HG03442 (cell line): ENCODE measurements at regions not wholly inside any gene's neighbourhood (a gene's known extent, or its start where the extent isn't known, plus 50 kb on each side); places are given as distances from the start of the nearest gene placed in this dataset.

Source experiments
- ATAC-seq: cut with Tn5 transposase; IDR thresholded peaks from one replicate; pipeline ENCODE4 v1.9.1; 2021; ENCODE audit warnings: mild to moderate bottlenecking, moderate library complexity; ENCODE audit not compliant: unreplicated experiment

DNA sequence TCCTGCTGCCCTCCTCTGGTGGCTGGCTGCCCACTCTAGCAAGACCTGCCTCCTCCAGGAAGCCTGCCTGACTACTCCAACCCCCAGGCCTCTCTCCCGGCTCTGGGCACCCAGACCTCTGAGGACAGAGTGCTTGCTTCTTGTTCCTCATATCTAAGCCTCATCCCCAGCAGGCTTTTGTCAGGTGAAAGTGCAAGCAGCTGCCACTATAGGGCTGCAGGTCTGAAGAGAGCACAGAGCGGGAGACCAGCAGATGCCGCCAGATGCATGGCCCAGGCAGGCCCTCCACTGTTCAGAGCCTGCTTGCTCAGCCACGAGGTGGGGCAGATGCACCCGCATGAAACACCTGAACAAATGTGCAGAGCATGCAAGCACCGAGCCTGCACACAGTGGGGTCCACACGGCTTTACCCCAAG lies 73.0 kb downstream of the SERPINA3 start:
- no peak for ATAC-seq

DNA sequence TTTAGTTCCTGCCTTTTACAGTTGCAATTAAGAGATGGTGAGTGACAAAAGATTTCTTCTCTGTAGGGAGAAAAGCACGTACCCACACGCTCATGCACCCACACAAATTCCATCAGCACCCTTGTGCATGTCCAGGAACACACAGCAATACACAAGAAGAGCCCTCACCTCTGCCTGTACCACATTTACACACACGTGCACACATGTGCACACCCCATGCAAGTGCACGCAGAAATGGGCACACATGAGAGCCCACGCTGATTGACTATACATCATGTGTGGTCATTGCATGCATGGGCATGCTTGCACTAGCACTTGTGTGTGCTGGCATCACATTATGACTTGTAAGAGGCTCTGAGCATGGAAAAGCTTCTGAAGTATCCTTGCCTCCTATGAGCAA lies 70.5 kb downstream of the SERPINA3 start:
- ATAC-seq: no peak

DNA sequence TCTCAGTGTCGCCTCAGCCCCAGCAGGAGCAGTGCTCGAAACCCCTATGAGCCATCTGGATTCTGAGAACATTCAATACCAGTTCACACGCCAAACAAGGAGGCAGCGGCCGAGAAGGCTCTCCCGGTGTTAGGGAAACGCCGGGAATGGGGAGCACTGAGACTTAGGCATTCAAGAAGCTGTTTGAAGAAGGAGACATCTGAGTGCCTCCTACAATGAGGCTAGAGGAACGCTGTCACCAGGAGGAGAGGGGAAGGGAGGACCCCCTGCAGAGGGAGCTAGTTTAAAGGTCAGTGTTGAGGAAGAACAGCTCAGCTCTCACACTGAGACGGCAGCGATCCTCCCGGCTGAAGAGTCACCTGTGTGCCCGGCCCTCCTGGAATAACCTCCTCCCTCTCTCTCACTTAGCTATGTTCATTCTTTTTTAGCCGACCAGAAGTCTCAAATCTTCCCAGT lies 69.9 kb downstream of the SERPINA3 start:
- no peak for ATAC-seq

DNA sequence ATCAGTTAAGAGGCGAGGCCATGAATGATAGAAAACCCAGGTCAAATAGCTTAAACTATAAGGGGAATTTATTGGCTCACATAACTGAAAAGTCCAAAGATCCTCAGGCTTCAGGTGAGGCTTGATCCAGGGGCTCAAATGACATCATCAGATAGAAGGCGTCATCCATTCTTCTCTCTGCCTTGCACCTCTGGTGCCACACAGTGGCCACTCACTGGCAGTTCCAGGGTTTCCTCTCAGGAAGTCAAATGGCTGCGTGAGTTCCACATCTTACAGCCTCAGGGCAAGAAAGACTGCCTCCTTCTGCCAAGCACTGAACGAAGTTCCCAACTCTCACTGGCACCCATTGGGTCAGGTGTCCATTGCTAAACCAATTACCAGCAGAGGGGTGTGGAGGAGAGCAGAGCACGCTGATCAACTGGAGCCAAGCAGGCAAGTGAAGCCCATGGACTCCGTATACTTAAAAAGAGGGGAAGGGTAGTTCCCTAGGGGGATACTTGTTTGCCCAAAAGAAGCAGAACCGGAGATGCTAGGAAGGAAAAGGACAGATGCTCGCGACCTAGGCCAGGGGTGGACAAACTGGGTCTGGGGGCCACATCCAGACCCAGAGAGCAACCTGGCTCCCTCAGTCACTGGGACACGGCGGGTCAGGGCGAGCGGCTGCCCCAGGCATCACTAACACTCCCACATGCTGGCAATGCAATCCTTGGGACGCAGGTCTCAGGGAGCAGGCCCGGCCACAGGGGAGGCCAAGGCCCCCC lies 69.3 kb downstream of the SERPINA3 start:
- ATAC-seq: no peak

DNA sequence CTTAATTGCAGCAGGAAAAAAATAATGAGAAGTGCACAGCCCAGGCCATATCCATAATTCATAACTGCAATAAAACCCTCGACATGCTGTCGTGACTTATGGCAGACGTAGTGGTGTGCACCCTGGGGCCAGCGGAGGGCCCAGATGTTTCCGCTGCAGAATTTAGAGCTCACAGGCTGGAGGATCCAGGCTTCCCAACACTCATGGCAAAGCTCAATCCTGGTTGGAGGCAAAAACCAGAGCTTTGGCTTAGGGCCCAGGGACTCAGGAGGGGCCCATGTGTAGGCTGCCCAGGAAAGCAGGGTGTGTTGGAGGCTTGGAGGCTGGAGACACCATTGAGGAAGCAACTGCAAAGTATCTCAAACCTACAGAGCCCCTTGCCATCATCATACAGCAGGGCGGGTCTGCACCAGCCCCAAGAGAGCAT lies 68.7 kb downstream of the SERPINA3 start:
- no peak for ATAC-seq

DNA sequence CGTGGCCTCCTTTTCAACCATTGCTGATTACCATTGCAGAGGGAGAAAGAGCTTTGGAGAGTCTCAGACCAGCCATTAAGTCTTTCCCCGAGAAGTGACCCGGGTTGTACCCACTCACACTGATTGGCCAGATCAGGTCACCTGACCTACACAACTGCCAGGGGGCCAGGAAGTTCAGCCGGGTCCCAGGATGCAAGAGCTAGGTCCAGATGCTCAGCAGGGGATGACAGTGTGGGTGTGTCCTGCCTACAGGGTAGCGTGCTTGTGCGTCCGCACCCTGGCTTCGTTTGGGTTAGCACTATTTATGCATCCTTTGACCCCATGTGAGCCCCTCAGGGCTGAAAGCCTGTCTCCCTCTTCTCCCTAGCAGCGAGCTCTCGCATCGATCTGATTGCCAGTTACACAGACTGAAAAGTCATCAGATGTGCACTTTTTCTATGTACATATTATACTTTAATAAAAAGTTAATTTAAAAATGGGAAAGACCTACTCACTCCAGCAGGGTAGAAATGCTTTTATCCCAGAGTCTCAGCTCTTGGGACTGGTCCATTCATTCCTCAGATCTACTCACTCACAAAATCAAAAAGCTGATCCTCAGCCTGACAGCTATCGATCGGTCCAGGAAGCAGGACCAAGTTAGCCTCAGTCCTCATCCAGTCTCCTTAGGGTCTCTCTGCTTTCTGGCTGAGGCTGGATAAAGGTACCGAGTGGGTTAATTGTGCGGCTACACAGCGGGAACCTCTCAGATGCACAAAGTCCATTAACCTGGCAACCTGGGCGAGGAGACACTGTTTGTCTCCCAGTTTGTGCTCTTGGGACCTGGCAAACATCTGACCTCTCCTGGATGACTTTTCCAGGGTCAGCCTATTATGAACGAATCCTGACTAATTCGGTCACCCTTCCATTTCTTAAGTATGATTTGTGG lies 68.0 kb downstream of the SERPINA3 start:
- no peak for ATAC-seq

DNA sequence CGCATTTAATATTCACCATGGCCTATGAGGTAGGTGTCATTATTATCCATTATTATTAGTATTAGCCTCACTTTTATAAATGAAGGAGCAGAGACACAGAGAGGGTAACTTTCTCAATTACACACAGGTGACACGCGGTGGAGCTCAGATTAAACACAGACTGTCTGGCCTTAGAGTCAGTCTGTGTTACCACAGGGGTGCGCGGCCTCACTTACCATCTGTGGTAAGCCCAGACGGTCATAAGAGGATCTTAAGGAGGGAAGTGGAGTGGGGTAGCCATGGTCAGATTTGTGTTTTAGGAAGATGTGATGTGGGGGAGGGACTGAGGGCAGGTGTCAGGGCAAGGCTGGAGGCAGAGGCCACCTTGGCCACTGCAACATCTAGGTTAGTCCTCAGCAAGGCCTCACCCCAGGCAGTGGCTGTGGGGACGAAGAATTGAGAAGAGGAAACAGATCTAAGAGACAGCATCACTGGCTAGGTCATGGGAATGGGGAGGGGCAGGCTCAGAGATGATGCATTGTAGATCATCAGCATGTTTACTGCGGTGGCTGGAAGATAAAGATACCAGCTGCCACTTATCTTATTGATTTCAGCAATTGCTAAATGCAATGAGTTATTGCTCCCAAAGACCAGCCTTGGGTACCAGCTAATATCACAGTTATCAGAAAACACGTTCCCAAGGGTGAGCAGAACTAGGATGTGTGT lies 67.1 kb downstream of the SERPINA3 start:
- no peak for ATAC-seq

DNA sequence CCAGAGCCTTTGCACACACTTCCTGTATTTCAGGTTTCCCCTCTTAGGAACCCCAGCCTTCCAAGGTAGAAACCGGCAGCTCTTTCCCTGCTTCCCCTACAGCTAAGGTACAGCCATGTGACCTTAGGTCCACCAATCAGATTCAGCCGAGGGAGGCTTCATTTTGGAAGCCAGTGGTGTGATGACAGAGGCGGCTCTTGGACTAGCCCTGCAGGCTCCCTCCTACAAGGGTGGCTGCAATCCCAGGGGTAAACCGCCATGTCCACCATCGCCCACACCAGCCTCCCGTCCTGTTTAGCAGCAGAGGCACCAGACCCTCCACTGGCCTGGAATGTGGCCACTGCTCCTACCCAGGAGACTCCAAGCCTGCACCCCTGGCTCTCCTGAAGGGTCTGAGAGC lies 65.6 kb downstream of the SERPINA3 start:
- no peak for ATAC-seq

DNA sequence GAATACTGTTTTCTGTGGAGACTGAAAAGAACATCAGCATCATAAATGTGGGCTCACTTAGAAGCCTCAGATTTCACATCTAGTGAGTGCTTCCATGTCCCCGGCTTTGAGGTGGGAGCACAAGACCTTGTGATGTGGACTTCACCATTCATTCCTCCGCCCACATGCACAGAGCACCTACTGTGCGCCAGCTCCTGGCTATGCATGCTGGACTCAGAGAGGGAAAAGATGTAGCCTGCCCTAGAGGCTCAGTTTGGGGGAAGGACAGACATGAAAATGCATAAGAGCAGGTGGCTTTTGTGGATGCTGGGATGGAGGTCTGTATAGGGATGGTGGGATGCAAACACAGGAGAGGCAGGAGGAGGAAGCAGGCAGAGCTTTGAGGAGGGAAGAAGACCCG lies 65.0 kb downstream of the SERPINA3 start:
- ATAC-seq: no peak

DNA sequence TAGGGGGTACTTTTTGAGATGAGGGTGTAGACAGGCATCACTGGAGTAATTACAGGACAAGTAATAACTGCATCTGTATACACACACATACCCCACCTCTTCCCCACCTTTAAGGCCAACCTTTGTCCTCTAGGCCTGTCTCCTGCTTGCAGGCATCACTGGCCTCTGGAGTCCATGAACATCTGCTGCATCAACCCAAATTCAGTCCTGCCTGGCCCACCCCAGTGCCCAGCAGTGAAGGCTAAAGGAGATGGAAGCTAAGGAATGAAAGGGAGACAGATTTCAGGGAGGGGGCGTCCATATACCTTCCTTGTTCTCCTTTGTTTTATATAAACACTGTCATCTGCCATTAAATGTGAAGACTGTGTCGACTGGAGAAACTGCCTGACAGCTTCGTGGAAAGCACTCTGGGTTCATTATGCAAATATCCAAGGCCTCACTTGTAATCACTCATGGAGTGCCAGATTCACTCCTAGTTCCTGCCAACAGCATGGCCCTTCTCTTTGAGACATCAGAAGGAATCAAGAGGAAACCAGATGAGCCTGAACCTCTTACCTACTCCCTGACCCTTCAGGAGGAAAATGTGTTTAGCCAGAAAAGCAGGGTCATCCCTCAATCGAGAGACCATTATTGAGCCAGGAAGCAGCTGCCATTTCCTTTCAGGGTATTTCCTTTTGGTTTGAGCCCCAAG lies 64.4 kb downstream of the SERPINA3 start:
- ATAC-seq: no peak

DNA sequence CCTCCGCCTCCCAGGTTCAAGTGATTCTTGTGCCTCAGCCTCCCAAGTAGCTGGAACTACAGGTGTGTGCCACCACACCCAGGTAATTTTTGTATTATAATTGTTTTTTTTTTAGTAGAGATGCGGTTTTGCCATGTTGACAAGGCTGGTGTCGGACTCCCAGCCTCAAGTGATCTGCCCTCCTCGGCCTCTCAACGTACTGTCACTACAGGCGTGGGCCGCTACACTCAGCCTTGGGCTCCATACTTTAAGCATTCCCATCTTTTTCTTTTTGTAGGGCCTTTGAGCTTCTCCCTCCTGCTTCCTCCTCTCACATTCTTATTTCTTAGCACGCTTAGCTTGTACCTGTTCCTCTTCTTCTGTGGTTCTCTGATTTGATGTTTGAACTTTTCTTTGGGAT lies 62.8 kb downstream of the SERPINA3 start:
- ATAC-seq: no peak

DNA sequence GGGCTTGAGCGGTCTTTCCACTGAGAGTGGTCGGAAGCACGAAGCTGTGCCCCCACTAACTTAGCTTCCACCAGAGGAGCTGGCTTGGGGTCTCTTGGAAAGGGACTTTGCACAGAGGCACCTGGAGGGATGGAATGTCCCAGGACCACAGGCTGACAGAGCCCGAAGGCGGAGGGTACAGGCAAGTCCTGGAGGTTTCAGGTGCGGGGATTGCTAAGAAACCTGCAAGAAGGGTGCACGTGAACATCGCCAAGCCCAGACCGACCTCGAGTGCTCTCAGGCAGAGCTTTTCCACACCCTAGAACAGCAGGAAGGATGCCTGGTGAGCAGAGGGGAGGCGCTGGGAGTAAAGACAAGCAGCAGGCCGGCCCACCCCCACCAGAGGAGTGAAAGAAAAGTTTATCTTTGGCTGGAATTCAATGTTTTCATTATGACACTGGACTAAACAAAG lies 61.6 kb downstream of the SERPINA3 start:
- no peak for ATAC-seq
